Vagina (tissue), 2 donors: ENCODE measurements at regions not wholly inside any gene's neighbourhood (a gene's known extent, or its start where the extent isn't known, plus 50 kb on each side); places are given as distances from the start of the nearest gene placed in this dataset.
"Not testable (repeated sequence)": the region's sequence is repeated elsewhere in the genome, so short reads cannot be mapped to it uniquely, and the experiment has no call there.

Source experiments
- DNase-seq, 2 donors: peaks; one replicate each; pipeline ENCODE4 v3.0.0-alpha.2; 2017; ENCODE audit errors: extremely low spot score in 2 of 2
- H3K27ac ChIP-seq: fragments of 200-600 bp; sonication (generic); one replicate; pipeline ENCODE4 v1.5.1; 2019
- H3K27me3 ChIP-seq: fragments of 200-600 bp; sonication (generic); one replicate; pipeline ENCODE4 v1.5.1; 2019
- H3K36me3 ChIP-seq, 2 donors: fragments of 200-600 bp; sonication (generic); one replicate each; pipeline ENCODE4 v1.5.1; 2017 to 2019
- H3K4me1 ChIP-seq: fragments of 200-600 bp; sonication (generic); one replicate; pipeline ENCODE4 v1.5.1; 2019
- H3K4me3 ChIP-seq, 2 donors: fragments of 200-600 bp; sonication (generic); 1 replicate in 1 of 2; 2 replicates in 1 of 2; pipeline ENCODE4 v1.5.1; 2016 to 2019
- H3K9me3 ChIP-seq: fragments of 200-600 bp; sonication (generic); one replicate; pipeline ENCODE4 v1.5.1; 2019
- POLR2A ChIP-seq, 2 donors: fragments of 450-650 bp; IDR thresholded peaks; one replicate each; pipeline ENCODE4 v1.6.1; 2017; ENCODE audit warnings: antibody characterized with exemption in 2 of 2, mild to moderate bottlenecking in 2 of 2, moderate library complexity in 2 of 2
- POLR2AphosphoS5 ChIP-seq, 2 donors: sonication (generic); formaldehyde crosslinking; IDR thresholded peaks; one replicate each; pipeline ENCODE4 v1.9.0; 2017; ENCODE audit warnings: antibody characterized with exemption in 2 of 2, mild to moderate bottlenecking in 2 of 2, low read depth in 1 of 2; ENCODE audit not compliant: insufficient read depth in 1 of 2
- intact Hi-C: fragments of 100-400 bp; cut with DNase I; formaldehyde crosslinking; loops from one replicate; pipeline ENCODE4 v1.15.1; 2023
- TF ChIP-seq, protein P1 (sequence below), 3 experiments: fragments of 450-650 bp in 2 of 3; fragments of 200-600 bp in 1 of 3; sonication (generic) in 1 of 3; IDR thresholded peaks; one replicate each; pipeline ENCODE4 v1.5.1; 2017 to 2019; ENCODE audit warnings: antibody characterized with exemption in 3 of 3, mild to moderate bottlenecking in 2 of 3, moderate library complexity in 2 of 3

DNA sequence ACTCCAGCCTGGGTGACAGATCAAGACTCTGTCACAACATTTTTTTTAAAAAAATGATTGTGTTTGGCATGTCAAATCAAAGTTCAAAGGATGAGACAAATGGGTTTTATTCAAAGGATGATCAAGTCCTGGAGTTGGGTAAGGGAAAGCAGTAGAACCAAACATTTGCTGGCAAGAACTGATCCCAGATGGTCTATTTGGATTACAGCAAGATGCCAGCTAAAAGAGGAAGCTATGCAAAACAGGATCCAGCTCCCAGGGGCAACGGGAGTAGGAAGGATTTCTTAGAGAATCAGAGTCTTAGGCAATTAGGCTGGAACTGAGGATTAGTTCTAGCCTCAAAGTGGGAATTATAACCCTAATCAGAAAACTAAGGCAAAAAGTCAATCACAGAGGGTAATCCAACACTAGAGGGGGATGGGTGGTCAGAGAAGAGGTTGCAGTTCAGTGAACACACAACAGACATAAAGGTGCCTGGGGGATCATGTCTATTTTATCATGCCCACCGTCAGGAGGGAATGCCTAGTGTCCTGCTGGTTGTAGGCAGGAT lies 133.0 kb upstream of the PLS3 start:
- Histone ChIP-seq H3K36me3 (no peaks in the 10 kb centered on the region), H3K4me1 (no peaks in the 10 kb centered on the region), H3K9me3 (no peaks in the 10 kb centered on the region), H3K4me3 (no peak overlapping the region), H3K27ac (no peak overlapping the region), H3K27me3 (no peaks in the 10 kb centered on the region)
- intact Hi-C loops: no loop called here
- TF ChIP-seq POLR2AphosphoS5 (IDR thresholded peaks at IDR 0.05; ENCODE audit: insufficient read depth in 1 of 2, low read depth in 1 of 2) (no peak), POLR2A (IDR thresholded peaks at IDR 0.05) (no peak)
- TF ChIP-seq, protein P1, sequence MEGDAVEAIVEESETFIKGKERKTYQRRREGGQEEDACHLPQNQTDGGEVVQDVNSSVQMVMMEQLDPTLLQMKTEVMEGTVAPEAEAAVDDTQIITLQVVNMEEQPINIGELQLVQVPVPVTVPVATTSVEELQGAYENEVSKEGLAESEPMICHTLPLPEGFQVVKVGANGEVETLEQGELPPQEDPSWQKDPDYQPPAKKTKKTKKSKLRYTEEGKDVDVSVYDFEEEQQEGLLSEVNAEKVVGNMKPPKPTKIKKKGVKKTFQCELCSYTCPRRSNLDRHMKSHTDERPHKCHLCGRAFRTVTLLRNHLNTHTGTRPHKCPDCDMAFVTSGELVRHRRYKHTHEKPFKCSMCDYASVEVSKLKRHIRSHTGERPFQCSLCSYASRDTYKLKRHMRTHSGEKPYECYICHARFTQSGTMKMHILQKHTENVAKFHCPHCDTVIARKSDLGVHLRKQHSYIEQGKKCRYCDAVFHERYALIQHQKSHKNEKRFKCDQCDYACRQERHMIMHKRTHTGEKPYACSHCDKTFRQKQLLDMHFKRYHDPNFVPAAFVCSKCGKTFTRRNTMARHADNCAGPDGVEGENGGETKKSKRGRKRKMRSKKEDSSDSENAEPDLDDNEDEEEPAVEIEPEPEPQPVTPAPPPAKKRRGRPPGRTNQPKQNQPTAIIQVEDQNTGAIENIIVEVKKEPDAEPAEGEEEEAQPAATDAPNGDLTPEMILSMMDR (IDR thresholded peaks at IDR 0.05): no peak
- DNase-seq: no peak

DNA sequence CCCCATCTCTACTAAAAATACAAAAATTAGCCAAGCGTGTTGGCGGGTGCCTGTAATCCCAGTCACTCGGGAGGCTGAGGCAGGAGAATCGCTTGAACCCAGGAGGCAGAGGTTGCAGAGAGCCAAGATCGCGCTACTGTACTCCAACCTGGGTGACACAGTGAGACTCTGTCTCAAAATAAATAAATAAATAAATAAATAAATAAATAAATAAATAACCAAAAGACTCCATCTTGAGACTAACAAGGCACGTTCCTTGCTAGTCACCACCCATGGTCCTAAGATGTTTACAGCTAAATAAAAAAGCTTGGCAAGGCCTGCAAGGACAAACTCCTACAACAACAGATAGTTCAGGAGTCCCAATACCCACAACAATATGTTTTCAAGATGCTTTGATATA lies 126.1 kb upstream of the PLS3 start:
- DNase-seq, H3K9me3 ChIP-seq, intact Hi-C loops, H3K4me1 ChIP-seq, H3K27ac ChIP-seq, H3K36me3 ChIP-seq, H3K27me3 ChIP-seq, H3K4me3 ChIP-seq: not testable (repeated sequence)

DNA sequence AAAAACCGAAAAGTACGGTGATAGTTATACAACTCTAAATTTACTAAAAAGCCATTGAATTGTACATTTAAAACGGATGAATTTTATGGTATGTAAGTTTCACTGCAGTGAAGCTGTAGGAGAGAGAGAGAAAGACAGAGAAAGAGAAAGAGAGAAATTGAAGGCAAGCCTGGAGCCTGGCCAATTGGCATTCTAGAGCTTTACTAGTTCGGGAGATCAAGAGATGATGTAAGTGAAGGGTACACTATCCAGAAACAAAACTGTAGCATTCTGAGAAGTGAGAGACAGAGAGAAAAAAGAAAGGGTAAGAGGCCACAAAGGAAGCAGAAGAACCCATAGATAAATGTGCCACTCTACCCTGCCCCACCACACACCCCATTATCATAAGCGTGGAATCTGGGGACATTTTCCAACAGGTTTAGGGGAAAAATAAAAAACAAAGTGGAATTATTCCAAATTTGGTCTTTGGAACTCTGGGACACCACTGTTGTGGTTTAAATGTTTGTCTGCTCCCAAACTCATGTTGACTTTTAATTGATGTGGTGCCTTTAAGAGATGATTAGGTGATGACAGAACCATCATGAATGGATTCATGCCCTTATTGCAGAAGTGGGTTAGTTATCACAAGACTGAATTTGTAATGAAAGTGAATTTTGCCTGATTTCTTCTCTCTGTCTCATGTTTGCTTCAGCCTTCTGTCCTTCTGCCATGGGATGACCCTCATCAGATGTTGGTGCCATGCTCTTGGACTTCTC lies 123.0 kb upstream of the PLS3 start:
- intact Hi-C loops: no loop called here
- H3K36me3 ChIP-seq: no peaks in the 10 kb centered on the region
- H3K4me1 ChIP-seq: no peaks in the 10 kb centered on the region
- no peak for TF ChIP-seq POLR2A (IDR thresholded peaks at IDR 0.05)
- TF ChIP-seq, protein P1 (IDR thresholded peaks at IDR 0.05): no peak
- no peak for TF ChIP-seq POLR2AphosphoS5 (IDR thresholded peaks at IDR 0.05; ENCODE audit: insufficient read depth in 1 of 2, low read depth in 1 of 2)
- H3K27me3 ChIP-seq: no peaks in the 10 kb centered on the region
- no peak overlapping the region for H3K27ac ChIP-seq
- DNase-seq: no peak
- H3K9me3 ChIP-seq: no peaks in the 10 kb centered on the region
- no peak overlapping the region for H3K4me3 ChIP-seq

DNA sequence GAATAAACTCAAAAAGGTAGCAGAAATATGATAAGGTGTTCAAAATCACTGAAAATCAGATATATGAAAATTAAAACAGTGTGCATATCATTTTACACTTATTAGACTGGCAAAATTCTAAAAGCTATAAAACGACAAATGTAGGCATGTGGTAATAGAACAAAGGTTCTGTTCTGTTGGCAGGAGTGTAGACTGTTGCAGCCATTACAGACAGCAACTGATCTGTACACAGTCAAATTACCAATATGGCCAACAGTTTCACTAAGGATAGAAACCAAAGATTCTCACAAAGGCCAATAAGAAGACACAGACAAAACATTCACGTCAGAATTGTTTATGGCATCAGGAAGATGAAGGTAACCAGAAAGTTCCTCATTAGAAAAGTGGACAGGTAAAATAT lies 112.8 kb upstream of the PLS3 start:
- Histone ChIP-seq H3K27ac (no peak overlapping the region), H3K9me3 (no peaks in the 10 kb centered on the region), H3K36me3 (no peaks in the 10 kb centered on the region), H3K27me3 (no peaks in the 10 kb centered on the region), H3K4me3 (no peak overlapping the region), H3K4me1 (no peaks in the 10 kb centered on the region)
- intact Hi-C loops: no loop called here
- DNase-seq: no peak
- TF ChIP-seq, protein P1 (IDR thresholded peaks at IDR 0.05): no peak
- TF ChIP-seq POLR2AphosphoS5 (IDR thresholded peaks at IDR 0.05; ENCODE audit: insufficient read depth in 1 of 2, low read depth in 1 of 2): no peak
- TF ChIP-seq POLR2A (IDR thresholded peaks at IDR 0.05): no peak

DNA sequence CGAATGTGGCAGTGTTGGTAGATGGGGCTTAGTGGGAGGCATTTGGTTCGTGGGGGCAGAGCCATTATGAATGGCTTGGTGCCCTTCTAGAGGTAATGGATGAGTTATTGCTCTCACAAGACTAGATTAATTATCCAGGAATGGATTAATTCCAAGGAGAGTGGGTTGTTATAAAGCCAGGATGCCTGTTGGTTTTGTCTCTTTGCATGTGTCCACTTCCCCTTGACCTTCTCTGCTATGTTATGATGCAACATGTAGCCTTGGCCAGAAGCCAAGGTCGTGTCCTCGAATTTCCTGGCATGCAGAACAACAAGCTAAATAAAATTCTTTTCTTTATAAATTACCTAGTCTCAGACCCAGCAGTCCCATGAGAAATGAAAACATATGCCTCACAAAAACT lies 111.2 kb upstream of the PLS3 start:
- intact Hi-C loops: no loop called here
- TF ChIP-seq POLR2A (IDR thresholded peaks at IDR 0.05) (no peak), POLR2AphosphoS5 (IDR thresholded peaks at IDR 0.05; ENCODE audit: insufficient read depth in 1 of 2, low read depth in 1 of 2) (peak in 1 of 2 donors; percentile 30)
- Histone ChIP-seq H3K9me3 (no peaks in the 10 kb centered on the region), H3K4me3 (no peak overlapping the region), H3K27ac (no peak overlapping the region), H3K4me1 (no peaks in the 10 kb centered on the region), H3K36me3 (no peaks in the 10 kb centered on the region), H3K27me3 (no peaks in the 10 kb centered on the region)
- no peak for DNase-seq

DNA sequence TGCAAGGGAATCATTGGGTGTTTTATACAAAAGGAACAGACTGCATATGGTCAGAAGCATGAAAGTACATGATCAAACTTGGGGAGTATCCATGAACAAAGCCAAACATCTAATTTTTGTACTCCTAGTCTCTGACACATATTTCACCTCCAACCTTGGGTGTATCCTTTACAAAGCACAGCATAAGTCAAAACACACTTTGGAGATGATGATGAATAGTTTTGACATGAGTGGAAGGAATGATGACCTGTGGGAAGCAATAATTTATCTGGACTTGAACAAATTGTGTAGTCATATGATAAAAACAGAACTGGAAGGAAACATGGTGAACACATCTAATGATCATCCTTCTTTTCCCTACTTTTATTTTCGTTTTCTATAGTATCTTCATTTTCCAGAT lies 108.7 kb upstream of the PLS3 start:
- intact Hi-C loops: no loop called here
- TF ChIP-seq POLR2AphosphoS5 (IDR thresholded peaks at IDR 0.05; ENCODE audit: insufficient read depth in 1 of 2, low read depth in 1 of 2) (no peak), POLR2A (IDR thresholded peaks at IDR 0.05) (no peak)
- TF ChIP-seq, protein P1 (IDR thresholded peaks at IDR 0.05): no peak

More for the DNA sequence above, 108.7 kb upstream of the PLS3 start:
- H3K27me3 ChIP-seq: no peaks in the 10 kb centered on the region
- H3K36me3 ChIP-seq: no peaks in the 10 kb centered on the region
- no peak overlapping the region for H3K4me3 ChIP-seq
- no peak for DNase-seq
- no peaks in the 10 kb centered on the region for H3K4me1 ChIP-seq
- H3K27ac ChIP-seq: no peak overlapping the region
- H3K9me3 ChIP-seq: no peaks in the 10 kb centered on the region
